ENCODE measurements at regions not wholly inside any gene's neighbourhood (a gene's known extent, or its start where the extent isn't known, plus 50 kb on each side); places are given as distances from the start of the nearest gene placed in this dataset.

- TF ChIP-seq CTCF (IDR thresholded peaks at IDR 0.05): no peak
- no peak overlapping the region for H3K27ac ChIP-seq
- H3K4me3 ChIP-seq: no peak overlapping the region
- no peak for DNase-seq (ENCODE audit: low spot score)
Measured at GRCh38 chrX:39168609-39169008, 367.4 kb downstream of the MID1IP1 start.

- Histone ChIP-seq H3K4me3 (no peak overlapping the region), H3K27ac (no peak overlapping the region)
- no peak for TF ChIP-seq CTCF (IDR thresholded peaks at IDR 0.05)
- DNase-seq (ENCODE audit: low spot score): no peak
Measured at GRCh38 chrX:39169976-39170375, 368.7 kb downstream of the MID1IP1 start.

- DNase-seq (ENCODE audit: low spot score): no peak
- H3K27ac ChIP-seq: no peak overlapping the region
- H3K4me3 ChIP-seq: no peak overlapping the region
- no peak for TF ChIP-seq CTCF (IDR thresholded peaks at IDR 0.05)
Measured at GRCh38 chrX:39170464-39170863, 369.2 kb downstream of the MID1IP1 start.

GRCh38 chrX:39171686-39172085, 370.4 kb downstream of the MID1IP1 start:
- DNase-seq (ENCODE audit: low spot score): peak; percentile 17
- H3K4me3 ChIP-seq: no peak overlapping the region
- H3K27ac ChIP-seq: no peak overlapping the region
- no peak for TF ChIP-seq CTCF (IDR thresholded peaks at IDR 0.05)

GRCh38 chrX:39174241-39174771, 373.0 kb downstream of the MID1IP1 start:
- TF ChIP-seq CTCF (IDR thresholded peaks at IDR 0.05): no peak
- H3K4me3 ChIP-seq: no peak overlapping the region
- no peak overlapping the region for H3K27ac ChIP-seq
- no peak for DNase-seq (ENCODE audit: low spot score)

- no peak for DNase-seq (ENCODE audit: low spot score)
- no peak overlapping the region for H3K4me3 ChIP-seq
- H3K27ac ChIP-seq: no peak overlapping the region
- no peak for TF ChIP-seq CTCF (IDR thresholded peaks at IDR 0.05)
Measured at GRCh38 chrX:39174772-39175417, 373.6 kb downstream of the MID1IP1 start.

- Histone ChIP-seq H3K4me3 (no peak overlapping the region), H3K27ac (no peak overlapping the region)
- TF ChIP-seq CTCF (IDR thresholded peaks at IDR 0.05): no peak
- no peak for DNase-seq (ENCODE audit: low spot score)
Measured at GRCh38 chrX:39175418-39176057, 374.3 kb downstream of the MID1IP1 start.

All from coronary artery (tissue), 2 donors.